K562 (cell line): ENCODE measurements at regions not wholly inside any gene's neighbourhood (a gene's known extent, or its start where the extent isn't known, plus 50 kb on each side); places are given as distances from the start of the nearest gene placed in this dataset.

Source experiments
- ATAC-seq: fragments of 200-7000 bp; cut with Tn5 transposase; 3 replicates; pipeline ENCODE4 v1.9.1; 2020; ENCODE audit warnings: moderate library complexity
- BruUV-seq: library from RNA; stranded (reverse); fragments of 400-500 nt; replicated peaks from 2 replicates; lab custom pipeline; 2021; lab: Mats Ljungman, UMichigan
- CTCF ChIA-PET: fragments of 300-600 bp; formaldehyde crosslinking; extraction: SDS; loops from one replicate; lab custom pipeline; 2021; ENCODE audit warnings: low intra/inter-chr PET ratio; lab: Yijun Ruan, JAX
- POLR2A ChIA-PET: fragments of 300-600, 350-650 bp; sonication (Branson Sonifier 250); formaldehyde crosslinking; extraction: SDS; loops from one replicate; lab custom pipeline; 2021; ENCODE audit warnings: antibody characterized with exemption, inconsistent platforms; lab: Yijun Ruan, JAX
- DNase-seq, 4 experiments: peaks; one replicate each; pipeline versions ENCODE4 v3.0.0 to v3.0.0-alpha.2; 2011 to 2018; ENCODE audit warnings: low spot score in 3 of 4, mixed read lengths in 3 of 4; ENCODE audit errors: extremely low read depth in 1 of 4
- FAIRE-seq: peaks from 2 replicates; lab custom pipeline; 2011; peaks lifted over from hg19 to GRCh38; lab: Jason Lieb, UNC
- H2AFZ ChIP-seq: 2 replicates; pipeline ENCODE4 v1.6.0; 2011; ENCODE audit warnings: low read depth, low read length, control low read depth, inconsistent platforms
- H3K27ac ChIP-seq: fragments of 200-600 bp; 3 replicates; pipeline ENCODE4 v1.8.0; 2011; ENCODE audit warnings: low read depth, mild to moderate bottlenecking, control low read depth, inconsistent platforms, low read length, moderate library complexity, mixed read lengths; ENCODE audit errors: extremely low read depth
- H3K27me3 ChIP-seq, 2 experiments: fragments of 300-600 bp in 1 of 2; 2 replicates in 1 of 2; 3 replicates in 1 of 2; pipeline versions ENCODE4 v1.6.0 to v1.8.0; 2011; ENCODE audit warnings: inconsistent platforms in 2 of 2, low read length in 2 of 2, mild to moderate bottlenecking in 1 of 2, mixed read lengths in 1 of 2, moderate library complexity in 1 of 2; ENCODE audit not compliant: control insufficient read depth in 2 of 2, insufficient read depth in 2 of 2
- H3K36me3 ChIP-seq: fragments of 300-600 bp; 3 replicates; pipeline ENCODE4 v1.8.0; 2011; ENCODE audit warnings: mild to moderate bottlenecking, low read length, inconsistent platforms; ENCODE audit not compliant: control insufficient read depth, insufficient read depth
- H3K4me1 ChIP-seq, 2 experiments: fragments of 200-600 bp in 1 of 2; replicated peaks in 1 of 2; 2 replicates in 1 of 2; 3 replicates in 1 of 2; pipeline versions ENCODE4 v1.5.1 to v1.8.0; 2011; ENCODE audit warnings: inconsistent platforms in 2 of 2, low read length in 2 of 2, mild to moderate bottlenecking in 1 of 2, mixed read lengths in 1 of 2, moderate library complexity in 1 of 2; ENCODE audit not compliant: control insufficient read depth in 2 of 2, insufficient read depth in 2 of 2
- H3K4me2 ChIP-seq: 2 replicates; pipeline ENCODE4 v1.6.1; 2011; ENCODE audit warnings: low read length, control low read depth, inconsistent platforms, mixed read lengths; ENCODE audit not compliant: insufficient read depth
- H3K4me3 ChIP-seq: fragments of 200-600 bp; sonication (generic), shearing (Covaris generic); 2 replicates; pipeline ENCODE4 v1.5.1; 2016; ENCODE audit warnings: control low read depth, inconsistent platforms
- H3K79me2 ChIP-seq: fragments of 200-600 bp; 3 replicates; pipeline ENCODE4 v1.8.0; 2011; ENCODE audit warnings: low read length, inconsistent platforms; ENCODE audit not compliant: control insufficient read depth, insufficient read depth
- H3K9ac ChIP-seq, 2 experiments: 2 replicates each; pipeline versions ENCODE4 v1.6.0 to v1.6.1; 2011; ENCODE audit warnings: low read depth in 2 of 2, low read length in 2 of 2, control low read depth in 1 of 2, inconsistent platforms in 1 of 2, mild to moderate bottlenecking in 1 of 2, mixed read lengths in 1 of 2; ENCODE audit not compliant: insufficient read depth in 1 of 2
- H3K9me1 ChIP-seq: one replicate; pipeline ENCODE4 v1.6.0; 2011; ENCODE audit warnings: inconsistent platforms, mild to moderate bottlenecking, low read length, moderate library complexity; ENCODE audit not compliant: control insufficient read depth, insufficient read depth
- H3K9me3 ChIP-seq: replicated peaks from 2 replicates; pipeline ENCODE4 v1.5.1; 2011; ENCODE audit warnings: low read depth, low read length, inconsistent platforms; ENCODE audit not compliant: control insufficient read depth, insufficient read depth
- H4K20me1 ChIP-seq: replicated peaks from 2 replicates; pipeline ENCODE4 v1.6.1; 2011; ENCODE audit warnings: low read length, inconsistent platforms, mixed read lengths; ENCODE audit not compliant: control insufficient read depth, insufficient read depth
- ATF3 ChIP-seq, 2 experiments: fragments of 450-650 bp in 1 of 2; sonication (generic) in 1 of 2; formaldehyde crosslinking in 1 of 2; IDR thresholded peaks in 1 of 2; conservative IDR thresholded peaks in 1 of 2; 2 replicates each; pipeline versions ENCODE4 v1.6.1 to v1.8.1; 2016 to 2023; ENCODE audit warnings: mild to moderate bottlenecking in 2 of 2, moderate library complexity in 2 of 2, inconsistent platforms in 1 of 2, missing genetic modification reagents in 1 of 2
- DPF2 ChIP-seq: fragments of 450-650 bp; IDR thresholded peaks from 2 replicates; pipeline ENCODE4 v1.6.1; 2016
- ETV6 ChIP-seq, 3 experiments: fragments of 150-350 bp in 1 of 3; sonication (generic) in 1 of 3; formaldehyde crosslinking in 1 of 3; IDR thresholded peaks; 2 replicates each; pipeline versions ENCODE4 v1.6.1 to v1.8.0; 2014 to 2022; ENCODE audit warnings: borderline replicate concordance in 2 of 3, low read depth in 2 of 3, antibody characterized with exemption in 1 of 3, low read length in 1 of 3, mild to moderate bottlenecking in 1 of 3, missing genetic modification reagents in 1 of 3
- HDAC8 ChIP-seq: fragments of 450-650 bp; IDR thresholded peaks from 2 replicates; pipeline ENCODE4 v1.6.1; 2016; ENCODE audit warnings: mild to moderate bottlenecking, missing genetic modification characterization, moderate library complexity, missing compliant biosample characterization
- HMG20A ChIP-seq: fragments of 450-650 bp; formaldehyde crosslinking; conservative IDR thresholded peaks from 2 replicates; pipeline ENCODE4 v1.4.0; 2020; ENCODE audit warnings: mild to moderate bottlenecking, mixed read lengths
- KDM5B ChIP-seq: fragments of 200-600 bp; sonication (generic); IDR thresholded peaks from 2 replicates; pipeline ENCODE4 v1.6.1; 2012; ENCODE audit warnings: low read depth, mild to moderate bottlenecking, moderate library complexity, low read length, control low read depth, inconsistent platforms; ENCODE audit not compliant: insufficient replicate concordance
- NCOR1 ChIP-seq: fragments of 450-650 bp; IDR thresholded peaks from 2 replicates; pipeline ENCODE4 v1.6.1; 2016; ENCODE audit warnings: mild to moderate bottlenecking, moderate library complexity
- NEUROD1 ChIP-seq: fragments of 150-350 bp; IDR thresholded peaks from 2 replicates; pipeline ENCODE4 v1.6.1; 2014; ENCODE audit warnings: borderline replicate concordance, low read length, low read depth; ENCODE audit not compliant: partially characterized antibody
- RBM15 ChIP-seq: fragments of 200-400 bp; formaldehyde crosslinking; IDR thresholded peaks from 2 replicates; pipeline ENCODE4 v1.6.1; 2018; ENCODE audit warnings: mild to moderate bottlenecking, low read length, moderate library complexity; ENCODE audit not compliant: insufficient read depth
- RREB1 ChIP-seq: fragments of 250-450 bp; sonication (Bioruptor Pico); IDR thresholded peaks from 2 replicates; pipeline ENCODE4 v1.4.0; 2020
- SMARCC2 ChIP-seq: fragments of 450-650 bp; IDR thresholded peaks from 2 replicates; pipeline ENCODE4 v1.6.1; 2017; ENCODE audit warnings: antibody characterized with exemption, moderate library complexity, mild to moderate bottlenecking, low read depth
- ZNF174 ChIP-seq: fragments of 250-450 bp; sonication (Bioruptor Pico); IDR thresholded peaks from 2 replicates; pipeline ENCODE4 v1.4.0; 2020; ENCODE audit warnings: mild to moderate bottlenecking
- ZNF431 ChIP-seq: sonication (generic); formaldehyde crosslinking; IDR thresholded peaks from 2 replicates; pipeline ENCODE4 v1.8.0; 2022; ENCODE audit warnings: mild to moderate bottlenecking, missing genetic modification reagents
- ZNF584 ChIP-seq: fragments of 200-800 bp; sonication (Bioruptor generic); IDR thresholded peaks from 2 replicates; pipeline ENCODE4 v1.6.1; 2016; ENCODE audit warnings: low read depth, mild to moderate bottlenecking, missing genetic modification characterization, missing compliant biosample characterization
- in situ Hi-C: fragments of 300-500 bp; cut with MboI; formaldehyde crosslinking; loops from 4 replicates; pipeline ENCODE4 v1.15.0; 2018; ENCODE audit warnings: inconsistent platforms, mixed read lengths
- intact Hi-C: fragments of 100-400 bp; cut with micrococcal nuclease; formaldehyde crosslinking; loops from 2 replicates; pipeline ENCODE4 v1.14.2; 2022
- TF ChIP-seq, protein P1 (sequence below): fragments of 450-650 bp; IDR thresholded peaks from 2 replicates; pipeline ENCODE4 v1.6.1; 2016; ENCODE audit warnings: low read depth, mild to moderate bottlenecking, moderate library complexity

DNA sequence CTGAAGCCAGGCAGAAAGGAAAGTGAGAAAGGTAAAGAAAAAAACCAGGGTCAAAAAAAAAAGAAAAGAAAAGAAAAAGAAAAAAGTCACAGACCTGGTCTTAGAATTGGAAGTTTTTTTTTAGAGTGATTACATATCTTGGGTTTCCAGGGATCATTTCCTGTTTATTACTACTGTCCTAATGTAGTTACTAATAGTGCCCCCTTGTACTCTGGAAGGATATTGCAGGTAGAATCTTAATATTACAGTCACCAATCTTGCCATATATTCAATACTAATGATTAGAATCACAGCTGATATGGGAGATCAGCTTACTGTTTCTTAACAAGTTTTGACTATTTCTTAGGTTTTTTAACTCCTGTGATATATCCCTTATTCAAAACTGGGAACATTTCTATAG is 543.2 kb upstream of the CDH6 start:
- Histone ChIP-seq H3K4me1 (no peaks in the 10 kb centered on the region), H3K79me2 (no peaks in the 10 kb centered on the region), H3K9me1 (no peaks in the 10 kb centered on the region), H3K4me2 (no peak overlapping the region), H3K4me3 (no peak overlapping the region), H3K9me3 (no peaks in the 10 kb centered on the region), H3K27ac (no peak overlapping the region), H2AFZ (no peak overlapping the region), H3K27me3 (no peaks in the 10 kb centered on the region), H3K9ac (no peak overlapping the region), H3K36me3 (no peaks in the 10 kb centered on the region), H4K20me1 (no peaks in the 10 kb centered on the region)
- ChIA-PET CTCF (no interaction called here), POLR2A (no interaction called here)
- in situ Hi-C loops (no loop called here), intact Hi-C loops (no loop called here)
- no peak for TF ChIP-seq NCOR1
- no peak for TF ChIP-seq RBM15
- TF ChIP-seq ETV6 (IDR thresholded peaks at IDR 0.05; ENCODE audit: borderline replicate concordance in 1 of 2, low read depth in 2 of 2, low read length in 1 of 2): no peak
- TF ChIP-seq ETV6 (CRISPR knock-in tag; IDR thresholded peaks at IDR 0.05; ENCODE audit: borderline replicate concordance): no peak
- TF ChIP-seq NEUROD1: no peak
- TF ChIP-seq HMG20A (CRISPR knock-in tag): no peak
- TF ChIP-seq SMARCC2: no peak
- no peak for TF ChIP-seq ATF3 (IDR thresholded peaks at IDR 0.05)
- TF ChIP-seq ATF3 (CRISPR knock-in tag; conservative IDR thresholded peaks at IDR 0.05): no peak
- TF ChIP-seq KDM5B: no peak
- no peak for TF ChIP-seq HDAC8 (tag)
- no peak for TF ChIP-seq DPF2
- TF ChIP-seq, protein P1, sequence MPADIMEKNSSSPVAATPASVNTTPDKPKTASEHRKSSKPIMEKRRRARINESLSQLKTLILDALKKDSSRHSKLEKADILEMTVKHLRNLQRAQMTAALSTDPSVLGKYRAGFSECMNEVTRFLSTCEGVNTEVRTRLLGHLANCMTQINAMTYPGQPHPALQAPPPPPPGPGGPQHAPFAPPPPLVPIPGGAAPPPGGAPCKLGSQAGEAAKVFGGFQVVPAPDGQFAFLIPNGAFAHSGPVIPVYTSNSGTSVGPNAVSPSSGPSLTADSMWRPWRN: no peak
- TF ChIP-seq ZNF174 (CRISPR knock-in tag): no peak
- no peak for TF ChIP-seq ZNF584 (CRISPR knock-in tag)
- no peak for TF ChIP-seq ZNF431 (CRISPR knock-in tag)
- TF ChIP-seq RREB1: no peak
- ATAC-seq (no peak), DNase-seq (no peak), FAIRE-seq (no peak)
- no TSS peak for BruUV-seq
